ENCODE measurements at regions not wholly inside any gene's neighbourhood (a gene's known extent, or its start where the extent isn't known, plus 50 kb on each side); places are given as distances from the start of the nearest gene placed in this dataset.
"Not testable (repeated sequence)": the region's sequence is repeated elsewhere in the genome, so short reads cannot be mapped to it uniquely, and the experiment has no call there.

DNA sequence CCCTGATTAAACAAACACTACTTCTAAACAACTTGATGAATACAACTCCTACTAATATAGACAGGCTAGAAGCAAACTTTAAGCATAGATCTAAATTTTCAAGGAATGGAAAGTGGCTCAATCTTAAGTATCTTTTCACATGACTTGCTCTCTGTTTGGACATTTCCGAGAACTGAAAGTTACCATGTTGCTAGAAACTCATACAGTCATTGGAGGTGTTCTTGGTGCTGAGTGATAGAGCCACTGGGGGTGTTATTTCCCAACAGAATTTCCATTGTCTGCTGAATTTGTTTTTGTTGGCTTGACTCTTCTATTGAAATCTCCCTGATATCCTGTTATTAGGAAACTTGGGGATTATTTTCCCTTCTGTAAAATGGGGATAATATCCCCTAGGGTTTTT is 264.5 kb upstream of the RASGRP1 start:
- Mint-ChIP-seq H3K9me3 (peaks cover 2 to 20% (median 9%) of the 10 kb centered on the region in 3 donors), H3K27me3 (no peaks in the 10 kb centered on the region), H3K4me1 (no peaks in the 10 kb centered on the region), H3K4me3 (no peak overlapping the region), H3K27ac (no peak overlapping the region), H3K36me3 (no peaks in the 10 kb centered on the region)

GRCh38 chr15:38842226-38842625 is 277.6 kb upstream of the RASGRP1 start:
- peaks cover 0 to 2% (median 0%) of the 10 kb centered on the region in 3 donors for H3K9me3 Mint-ChIP-seq
- H3K27ac Mint-ChIP-seq: no peak overlapping the region
- H3K4me1 Mint-ChIP-seq: no peaks in the 10 kb centered on the region
- peaks cover 10% of the 10 kb centered on the region for H3K27me3 Mint-ChIP-seq
- no peak overlapping the region for H3K4me3 Mint-ChIP-seq
- H3K36me3 Mint-ChIP-seq: no peaks in the 10 kb centered on the region

- Mint-ChIP-seq H3K27me3 (peaks cover 10% of the 10 kb centered on the region), H3K9me3 (peaks cover 0 to 2% (median 0%) of the 10 kb centered on the region in 3 donors)
Measured at GRCh38 chr15:38843051-38843501, 278.5 kb upstream of the RASGRP1 start.

GRCh38 chr15:38843736-38844590 is 279.3 kb upstream of the RASGRP1 start:
- Mint-ChIP-seq H3K4me1 (no peaks in the 10 kb centered on the region), H3K27me3 (peaks cover 10% of the 10 kb centered on the region), H3K36me3 (no peaks in the 10 kb centered on the region), H3K27ac (no peak overlapping the region), H3K4me3 (no peak overlapping the region), H3K9me3 (peaks cover 0 to 2% (median 0%) of the 10 kb centered on the region in 3 donors)

More at GRCh38 chr15:38843051-38843501, 278.5 kb upstream of the RASGRP1 start:
- Mint-ChIP-seq H3K27ac (no peak overlapping the region), H3K36me3 (no peaks in the 10 kb centered on the region), H3K4me3 (no peak overlapping the region), H3K4me1 (no peaks in the 10 kb centered on the region)

DNA sequence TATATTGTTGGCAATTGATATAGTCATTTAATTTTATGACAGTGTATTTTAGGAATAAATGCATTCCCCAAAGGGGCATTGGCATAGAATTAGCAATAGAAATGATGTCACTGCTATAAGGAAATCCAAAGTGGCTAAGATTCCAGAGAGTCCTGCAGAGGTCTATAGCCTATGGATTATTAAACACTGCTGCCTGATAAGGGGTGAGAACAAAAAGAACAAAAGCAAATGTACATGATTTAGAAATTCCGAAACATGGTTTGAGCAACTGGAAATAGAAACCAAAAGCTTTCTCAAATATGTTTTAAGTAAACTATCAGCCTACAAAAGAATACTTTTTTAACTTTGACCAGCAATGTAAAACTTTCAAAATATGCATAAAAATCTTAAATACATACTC is 280.1 kb upstream of the RASGRP1 start:
- peaks cover 0 to 2% (median 0%) of the 10 kb centered on the region in 3 donors for H3K9me3 Mint-ChIP-seq
- no peaks in the 10 kb centered on the region for H3K4me1 Mint-ChIP-seq
- H3K27ac Mint-ChIP-seq: no peak overlapping the region
- H3K4me3 Mint-ChIP-seq: no peak overlapping the region
- peaks cover 11% of the 10 kb centered on the region for H3K27me3 Mint-ChIP-seq
- no peaks in the 10 kb centered on the region for H3K36me3 Mint-ChIP-seq

GRCh38 chr15:38846346-38846745 is 281.7 kb upstream of the RASGRP1 start:
- Mint-ChIP-seq H3K36me3 (no peaks in the 10 kb centered on the region), H3K9me3 (no peaks in the 10 kb centered on the region), H3K4me3 (no peak overlapping the region), H3K4me1 (no peaks in the 10 kb centered on the region), H3K27me3 (peaks cover 14% of the 10 kb centered on the region), H3K27ac (no peak overlapping the region)

- Mint-ChIP-seq H3K27ac (no peak overlapping the region), H3K4me1 (no peaks in the 10 kb centered on the region), H3K9me3 (no peaks in the 10 kb centered on the region), H3K27me3 (peaks cover 14% of the 10 kb centered on the region), H3K36me3 (no peaks in the 10 kb centered on the region), H3K4me3 (no peak overlapping the region)
Measured at GRCh38 chr15:38847666-38848065, 283.1 kb upstream of the RASGRP1 start.

DNA sequence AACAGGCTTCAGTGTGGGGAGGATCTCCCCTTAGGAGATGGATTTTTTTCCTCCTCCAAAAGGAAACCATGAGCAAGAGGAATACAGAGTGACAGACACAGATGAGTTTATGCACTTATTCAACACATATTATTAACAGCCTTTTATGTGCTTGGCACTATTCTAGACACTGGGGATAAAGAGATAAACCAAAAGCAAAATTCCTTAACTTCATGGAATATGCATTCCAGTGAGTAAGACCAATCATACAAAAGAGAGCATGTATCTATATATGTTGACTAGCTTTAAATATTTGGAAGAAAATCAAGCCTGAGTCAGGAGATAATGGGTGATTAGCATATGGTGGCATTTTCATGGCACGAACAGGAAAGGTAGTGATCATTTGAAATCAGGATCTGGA is 284.4 kb upstream of the RASGRP1 start:
- H3K4me3 Mint-ChIP-seq: no peak overlapping the region
- no peak overlapping the region for H3K27ac Mint-ChIP-seq
- no peaks in the 10 kb centered on the region for H3K9me3 Mint-ChIP-seq
- no peaks in the 10 kb centered on the region for H3K4me1 Mint-ChIP-seq
- H3K36me3 Mint-ChIP-seq: no peaks in the 10 kb centered on the region
- H3K27me3 Mint-ChIP-seq: peaks cover 6% of the 10 kb centered on the region

DNA sequence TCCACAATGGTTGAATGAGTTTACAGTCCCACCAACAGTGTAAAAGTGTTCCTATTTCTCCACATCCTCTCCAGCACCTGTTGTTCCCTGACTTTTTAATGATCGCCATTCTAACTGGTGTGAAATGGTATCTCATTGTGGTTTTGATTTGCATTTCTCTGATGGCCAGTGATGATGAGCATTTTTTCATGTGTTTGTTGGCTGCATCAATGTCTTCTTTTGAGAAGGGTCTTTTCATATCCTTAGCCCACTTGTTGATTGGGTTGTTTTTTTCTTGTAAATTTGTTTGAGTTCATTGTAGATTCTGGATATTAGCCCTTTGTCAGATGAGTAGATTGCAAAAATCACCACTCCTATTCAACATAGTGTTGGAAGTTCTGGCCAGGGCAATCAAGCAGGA is 287.6 kb upstream of the RASGRP1 start:
- not testable (repeated sequence) for H3K4me1 Mint-ChIP-seq, H3K9me3 Mint-ChIP-seq, H3K4me3 Mint-ChIP-seq, H3K36me3 Mint-ChIP-seq, H3K27me3 Mint-ChIP-seq, H3K27ac Mint-ChIP-seq

DNA sequence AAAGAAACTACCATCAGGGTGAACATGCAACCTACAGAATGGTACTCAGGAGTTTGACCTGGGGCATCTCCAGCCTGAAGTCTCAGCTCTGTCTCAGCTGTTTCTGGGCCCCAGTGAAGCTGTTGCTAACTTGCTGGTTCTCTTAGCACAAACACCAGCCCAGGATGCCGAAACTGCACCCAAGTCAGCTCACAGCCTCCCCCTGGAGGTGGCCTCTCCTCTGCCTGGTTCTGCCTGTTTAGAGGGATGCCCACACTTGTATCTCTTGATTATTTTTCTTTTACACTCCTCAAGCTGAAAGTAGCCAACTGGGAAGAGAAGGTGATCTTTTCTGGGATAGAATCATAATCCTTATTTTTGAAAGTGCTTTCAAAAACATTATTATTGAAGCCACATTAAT is 289.0 kb upstream of the RASGRP1 start:
- Mint-ChIP-seq H3K27me3 (peaks cover 5% of the 10 kb centered on the region), H3K4me1 (no peaks in the 10 kb centered on the region), H3K9me3 (no peaks in the 10 kb centered on the region), H3K4me3 (no peak overlapping the region), H3K36me3 (no peaks in the 10 kb centered on the region), H3K27ac (no peak overlapping the region)

DNA sequence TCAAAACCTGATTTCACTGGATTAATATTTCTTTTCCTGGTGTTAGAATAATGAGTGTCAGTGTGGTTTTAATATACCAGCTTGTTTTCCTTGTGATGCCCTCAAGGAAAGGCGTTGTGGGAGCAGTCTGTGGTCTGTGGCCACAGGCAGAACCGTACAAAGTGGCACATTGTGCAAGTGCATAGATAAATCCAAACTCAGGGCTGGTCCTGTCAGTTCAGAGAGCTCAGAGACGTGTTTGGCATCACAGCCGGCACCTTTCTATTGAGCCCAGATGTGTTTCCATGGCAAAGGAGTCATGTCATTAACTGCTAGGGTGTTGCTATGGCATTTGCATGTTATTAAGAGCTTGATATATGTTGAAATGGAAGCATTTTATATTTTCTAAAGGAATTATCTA is 289.9 kb upstream of the RASGRP1 start:
- no peak overlapping the region for H3K27ac Mint-ChIP-seq
- peaks cover 5% of the 10 kb centered on the region for H3K27me3 Mint-ChIP-seq
- no peak overlapping the region for H3K4me3 Mint-ChIP-seq
- no peaks in the 10 kb centered on the region for H3K9me3 Mint-ChIP-seq
- no peaks in the 10 kb centered on the region for H3K4me1 Mint-ChIP-seq
- H3K36me3 Mint-ChIP-seq: peaks cover 2% of the 10 kb centered on the region

DNA sequence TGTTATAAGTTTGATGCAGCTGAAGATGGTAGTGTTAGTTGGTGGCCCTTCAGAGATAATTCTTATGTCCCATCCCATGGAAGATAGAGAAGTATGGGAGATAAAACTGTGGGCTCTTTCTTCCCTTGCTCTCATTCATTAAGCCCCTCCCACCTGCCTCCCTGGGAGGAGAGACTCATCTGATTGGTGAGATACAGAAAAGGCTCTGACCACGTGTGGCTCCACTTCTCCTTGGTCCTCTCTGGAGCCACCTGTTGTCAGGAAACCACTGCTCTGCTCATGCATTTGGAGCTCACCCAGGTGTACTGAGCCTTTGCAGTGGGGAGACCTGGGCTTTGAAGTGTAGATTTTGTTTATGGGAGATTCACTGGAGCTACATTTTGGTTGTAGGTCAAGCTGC is 293.2 kb upstream of the RASGRP1 start:
- H3K27ac Mint-ChIP-seq: no peak overlapping the region
- H3K9me3 Mint-ChIP-seq: peaks cover 0 to 2% (median 0%) of the 10 kb centered on the region in 3 donors
- H3K27me3 Mint-ChIP-seq: peaks cover 4% of the 10 kb centered on the region
- peaks cover 2% of the 10 kb centered on the region for H3K36me3 Mint-ChIP-seq
- H3K4me3 Mint-ChIP-seq: no peak overlapping the region
- H3K4me1 Mint-ChIP-seq: no peaks in the 10 kb centered on the region

DNA sequence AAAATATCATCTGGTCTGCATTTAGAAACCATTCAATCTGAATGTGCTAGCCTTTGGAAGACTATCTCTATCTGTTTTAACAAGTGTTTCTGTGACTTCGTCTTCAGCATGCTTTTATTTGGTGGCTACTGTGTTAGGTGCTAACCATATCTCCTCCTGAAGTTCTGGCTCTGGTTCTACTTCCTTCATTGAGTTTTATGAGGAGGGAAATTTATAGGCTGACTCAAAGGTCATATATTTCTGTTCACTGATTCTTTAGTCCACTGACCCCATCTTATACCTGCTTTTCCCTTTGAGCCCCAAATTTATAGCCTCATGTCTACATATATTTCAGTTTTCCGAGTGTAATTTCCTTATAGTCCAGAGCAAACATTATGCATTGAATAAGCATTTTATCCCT is 295.0 kb upstream of the RASGRP1 start:
- peaks cover 2% of the 10 kb centered on the region for H3K36me3 Mint-ChIP-seq
- no peaks in the 10 kb centered on the region for H3K4me1 Mint-ChIP-seq
- no peak overlapping the region for H3K27ac Mint-ChIP-seq
- peaks cover 2% of the 10 kb centered on the region for H3K27me3 Mint-ChIP-seq
- H3K9me3 Mint-ChIP-seq: peaks cover 0 to 2% (median 0%) of the 10 kb centered on the region in 3 donors
- H3K4me3 Mint-ChIP-seq: no peak overlapping the region

DNA sequence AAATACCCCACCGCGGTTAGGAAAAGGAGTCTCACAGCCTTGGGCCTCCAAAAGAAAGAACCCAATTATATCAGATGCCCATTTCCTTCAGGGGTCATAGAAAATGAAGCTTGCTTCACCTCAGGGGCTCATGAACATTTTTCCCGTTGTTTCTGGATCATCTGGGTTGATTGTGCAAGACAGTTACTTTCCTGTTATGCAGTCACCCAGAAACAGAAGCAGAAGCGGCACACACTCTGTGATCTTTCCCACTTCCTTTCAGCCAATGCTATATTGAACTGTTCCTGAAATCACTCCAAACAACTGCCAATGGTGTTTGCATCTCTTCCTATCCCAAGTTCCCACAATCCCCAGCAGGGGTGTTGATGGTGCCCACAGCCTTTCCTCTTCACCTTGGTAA is 295.6 kb upstream of the RASGRP1 start:
- H3K4me3 Mint-ChIP-seq: no peak overlapping the region
- H3K27me3 Mint-ChIP-seq: peaks cover 2% of the 10 kb centered on the region
- peaks cover 0 to 2% (median 0%) of the 10 kb centered on the region in 3 donors for H3K9me3 Mint-ChIP-seq
- no peaks in the 10 kb centered on the region for H3K4me1 Mint-ChIP-seq
- H3K27ac Mint-ChIP-seq: no peak overlapping the region
- peaks cover 2% of the 10 kb centered on the region for H3K36me3 Mint-ChIP-seq

DNA sequence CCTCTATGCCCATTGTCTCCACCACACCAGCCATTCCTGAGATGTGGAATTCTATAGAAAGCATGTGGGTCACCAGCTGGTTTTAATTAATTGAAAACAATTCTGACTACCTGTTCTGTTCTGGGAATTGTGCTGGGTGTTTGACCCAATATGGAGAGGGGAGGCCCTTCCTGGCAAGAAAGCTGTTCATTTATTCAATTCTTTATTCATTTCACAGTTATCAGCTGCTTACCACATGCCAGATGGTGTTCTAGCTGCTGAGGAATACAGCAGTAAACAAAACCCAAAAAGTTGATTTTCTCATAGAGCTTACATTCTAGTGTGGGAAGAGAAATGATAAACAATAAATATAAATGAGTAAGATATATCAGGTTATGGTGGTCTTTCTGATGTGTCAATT is 296.1 kb upstream of the RASGRP1 start:
- no peak overlapping the region for H3K27ac Mint-ChIP-seq
- peaks cover 2% of the 10 kb centered on the region for H3K27me3 Mint-ChIP-seq
- peaks cover 0 to 2% (median 0%) of the 10 kb centered on the region in 3 donors for H3K9me3 Mint-ChIP-seq
- H3K36me3 Mint-ChIP-seq: peaks cover 2% of the 10 kb centered on the region
- H3K4me1 Mint-ChIP-seq: no peaks in the 10 kb centered on the region
- H3K4me3 Mint-ChIP-seq: no peak overlapping the region

- Mint-ChIP-seq H3K27ac (no peak overlapping the region), H3K27me3 (peaks cover 2% of the 10 kb centered on the region), H3K36me3 (peaks cover 2% of the 10 kb centered on the region), H3K4me1 (no peaks in the 10 kb centered on the region), H3K4me3 (no peak overlapping the region), H3K9me3 (peaks cover 0 to 2% (median 0%) of the 10 kb centered on the region in 3 donors)
Measured at GRCh38 chr15:38861108-38861507, 296.5 kb upstream of the RASGRP1 start.
